HepG2 (cell line): ENCODE measurements at regions not wholly inside any gene's neighbourhood (a gene's known extent, or its start where the extent isn't known, plus 50 kb on each side); places are given as distances from the start of the nearest gene placed in this dataset.

ENCODE experiments used
- ATAC-seq: fragments of 200-7000 bp; cut with Tn5 transposase; 3 replicates; pipeline ENCODE4 v1.9.1; 2020; ENCODE audit warnings: mild to moderate bottlenecking, moderate library complexity
- BruUV-seq: library from RNA; stranded (reverse); fragments of 400-500 nt; replicated peaks from 2 replicates; lab custom pipeline; 2021; lab: Mats Ljungman, UMichigan
- CTCF ChIA-PET: fragments of 300-600 bp; formaldehyde crosslinking; extraction: SDS; loops from one replicate; lab custom pipeline; 2021; ENCODE audit warnings: low total read pairs, inconsistent platforms, low intra/inter-chr PET ratio; lab: Yijun Ruan, JAX
- POLR2A ChIA-PET: fragments of 350-600 bp; sonication (Branson Sonifier 250); formaldehyde crosslinking; loops from one replicate; lab custom pipeline; 2020; ENCODE audit warnings: antibody characterized with exemption, inconsistent platforms; lab: Yijun Ruan, JAX
- DNase-seq: peaks from one replicate; pipeline ENCODE4 v3.0.0-alpha.2; 2015; ENCODE audit warnings: low spot score
- FAIRE-seq: peaks from 3 replicates; lab custom pipeline; 2011; peaks lifted over from hg19 to GRCh38; lab: Jason Lieb, UNC
- H2AFZ ChIP-seq: one replicate; pipeline ENCODE4 v1.6.1; 2011; ENCODE audit warnings: low read length, inconsistent platforms
- H3K27ac ChIP-seq: fragments of 300-600 bp; 3 replicates; pipeline ENCODE4 v1.8.0; 2011; ENCODE audit warnings: mixed run types, mild to moderate bottlenecking, mixed read lengths, low read length, inconsistent platforms; ENCODE audit not compliant: insufficient read depth; ENCODE audit errors: extremely low read length
- H3K27me3 ChIP-seq, 2 experiments: fragments of 200-600 bp in 1 of 2; 2 replicates in 1 of 2; 3 replicates in 1 of 2; pipeline versions ENCODE4 v1.6.0 to v1.8.0; 2011; ENCODE audit warnings: low read length in 2 of 2, mild to moderate bottlenecking in 2 of 2, moderate library complexity in 2 of 2, inconsistent platforms in 1 of 2; ENCODE audit not compliant: insufficient read depth in 2 of 2, control insufficient read depth in 1 of 2
- H3K36me3 ChIP-seq, 2 experiments: fragments of 200-600 bp in 1 of 2; replicated peaks in 1 of 2; 2 replicates in 1 of 2; 3 replicates in 1 of 2; pipeline versions ENCODE4 v1.5.1 to v1.8.0; 2011; ENCODE audit warnings: low read length in 2 of 2, inconsistent platforms in 1 of 2; ENCODE audit not compliant: insufficient read depth in 2 of 2, control insufficient read depth in 1 of 2
- H3K4me1 ChIP-seq: 2 replicates; pipeline ENCODE4 v1.5.1; 2012; ENCODE audit warnings: low read length, inconsistent platforms; ENCODE audit not compliant: insufficient read depth
- H3K4me2 ChIP-seq: 2 replicates; pipeline ENCODE4 v1.6.0; 2011; ENCODE audit warnings: low read depth, low read length, inconsistent platforms
- H3K4me3 ChIP-seq, 3 experiments: fragments of 200-600 bp in 1 of 3; sonication (generic), shearing (Covaris generic) in 1 of 3; replicated peaks in 1 of 3; 2 replicates each; pipeline ENCODE4 v1.5.1; 2011 to 2016; ENCODE audit warnings: low read length in 3 of 3, inconsistent platforms in 2 of 3, low read depth in 2 of 3, mild to moderate bottlenecking in 2 of 3, control low read depth in 1 of 3, mixed read lengths in 1 of 3; ENCODE audit not compliant: insufficient read depth in 1 of 3
- H3K79me2 ChIP-seq: one replicate; pipeline ENCODE4 v1.6.1; 2011; ENCODE audit warnings: low read length, inconsistent platforms; ENCODE audit not compliant: insufficient read depth
- H3K9ac ChIP-seq: 2 replicates; pipeline ENCODE4 v1.6.0; 2011; ENCODE audit warnings: mild to moderate bottlenecking, low read depth, low read length, inconsistent platforms; ENCODE audit not compliant: insufficient read depth
- H3K9me3 ChIP-seq: 2 replicates; pipeline ENCODE4 v1.5.1; 2012; ENCODE audit warnings: mild to moderate bottlenecking, low read length
- H4K20me1 ChIP-seq: 2 replicates; pipeline ENCODE4 v1.6.0; 2011; ENCODE audit warnings: inconsistent platforms, mild to moderate bottlenecking, low read length, moderate library complexity; ENCODE audit not compliant: insufficient read depth
- CAMTA2 ChIP-seq: sonication (generic); formaldehyde crosslinking; IDR thresholded peaks from 2 replicates; pipeline ENCODE4 v1.4.0; 2020; ENCODE audit warnings: mild to moderate bottlenecking, missing genetic modification reagents, borderline replicate concordance
- KDM3A ChIP-seq: IDR thresholded peaks from 2 replicates; pipeline ENCODE4 v1.6.1; 2018; ENCODE audit warnings: low read depth, missing compliant biosample characterization
- LCORL ChIP-seq, 2 experiments: fragments of 450-650 bp in 1 of 2; sonication (generic) in 1 of 2; formaldehyde crosslinking in 1 of 2; IDR thresholded peaks; 2 replicates each; pipeline versions ENCODE4 v1.5.0 to v1.6.1; 2017 to 2020; ENCODE audit warnings: antibody characterized with exemption in 1 of 2, missing genetic modification reagents in 1 of 2
- MED8 ChIP-seq: sonication (generic); formaldehyde crosslinking; IDR thresholded peaks from 2 replicates; pipeline ENCODE4 v1.8.1; 2023; ENCODE audit warnings: mild to moderate bottlenecking, missing genetic modification reagents; ENCODE audit not compliant: insufficient replicate concordance
- NR1H2 ChIP-seq: sonication (generic); formaldehyde crosslinking; IDR thresholded peaks from 2 replicates; pipeline ENCODE4 v1.8.1; 2022; ENCODE audit warnings: low read depth, missing genetic modification reagents, borderline replicate concordance
- ZNF12 ChIP-seq: sonication (generic); formaldehyde crosslinking; IDR thresholded peaks from 2 replicates; pipeline ENCODE4 v1.5.0; 2020; ENCODE audit warnings: missing genetic modification reagents
- ZNF205 ChIP-seq: IDR thresholded peaks from 2 replicates; pipeline ENCODE4 v1.6.1; 2018; ENCODE audit warnings: missing biosample characterization, missing genetic modification reagents
- ZNF30 ChIP-seq: sonication (generic); formaldehyde crosslinking; IDR thresholded peaks from 2 replicates; pipeline ENCODE4 v1.5.0; 2020; ENCODE audit warnings: mild to moderate bottlenecking, missing genetic modification reagents
- ZNF34 ChIP-seq: sonication (generic); formaldehyde crosslinking; IDR thresholded peaks from 2 replicates; pipeline ENCODE4 v1.4.0; 2020; ENCODE audit warnings: mild to moderate bottlenecking, missing genetic modification reagents, borderline replicate concordance
- ZNF451 ChIP-seq: sonication (generic); formaldehyde crosslinking; IDR thresholded peaks from 2 replicates; pipeline ENCODE4 v1.5.0; 2020; ENCODE audit warnings: mild to moderate bottlenecking, missing genetic modification reagents
- ZNF589 ChIP-seq: sonication (generic); formaldehyde crosslinking; conservative IDR thresholded peaks from 2 replicates; pipeline ENCODE4 v1.8.0; 2022; ENCODE audit warnings: mild to moderate bottlenecking, moderate library complexity, missing genetic modification reagents
- WGBS: methylation state at CpG from one replicate; pipeline ENCODE4 v1.1.6; 2017; ENCODE audit warnings: low lambda C conversion rate; 5-methylcytosine and 5-hydroxymethylcytosine counted together
- in situ Hi-C: cut with HindIII; loops from 2 replicates; pipeline ENCODE4 v1.10.0; 2017; ENCODE audit warnings: low pct_unique_long_range_greater_than_20kb; ENCODE audit not compliant: extremely low pct_ligation_motif_present
- intact Hi-C: fragments of 100-400 bp; cut with micrococcal nuclease; formaldehyde crosslinking; loops from one replicate; pipeline ENCODE4 v1.10.0; 2022; ENCODE audit not compliant: unreplicated experiment
- TF ChIP-seq, protein P1 (sequence below): sonication (generic); formaldehyde crosslinking; IDR thresholded peaks from 2 replicates; pipeline ENCODE4 v1.4.0; 2020; ENCODE audit warnings: mild to moderate bottlenecking, missing genetic modification reagents
- TF ChIP-seq, protein P2 (sequence below): sonication (generic); formaldehyde crosslinking; IDR thresholded peaks from 2 replicates; pipeline ENCODE4 v1.8.0; 2022; ENCODE audit warnings: missing genetic modification reagents, mild to moderate bottlenecking, inconsistent platforms, borderline replicate concordance

DNA sequence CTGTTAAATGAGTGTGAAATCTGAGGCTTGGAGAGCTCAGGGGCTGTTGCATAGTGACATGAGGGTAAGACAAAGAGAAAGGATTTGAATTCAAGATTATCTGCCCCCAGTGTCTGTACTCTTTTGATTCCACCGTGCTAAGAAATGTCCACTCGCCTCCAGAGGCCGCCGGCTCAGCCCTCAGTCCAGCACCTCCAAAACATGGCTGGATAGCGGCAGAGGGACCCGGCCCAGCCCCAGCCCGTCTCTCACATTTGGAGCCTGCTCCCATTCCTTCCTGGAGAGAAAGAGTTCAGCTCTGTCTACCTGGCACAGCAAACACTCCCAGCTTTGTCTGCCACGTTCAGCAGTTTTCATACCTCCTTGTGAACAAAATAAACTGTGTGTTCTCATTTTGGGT lies 84.8 kb upstream of the IQSEC1 start:
- Histone ChIP-seq H3K4me3 (no peak overlapping the region), H4K20me1 (no peaks in the 10 kb centered on the region), H3K27me3 (no peaks in the 10 kb centered on the region), H3K4me2 (no peak overlapping the region), H3K36me3 (peaks cover 4 to 23% of the 10 kb centered on the region in 2 experiments; a peak in 2 of 5 replicates), H3K9me3 (peaks cover 7% of the 10 kb centered on the region; the same call in 1 of the 2 replicates), H3K79me2 (no peaks in the 10 kb centered on the region), H3K9ac (no peak overlapping the region), H3K27ac (no peak overlapping the region), H2AFZ (no peak overlapping the region), H3K4me1 (peaks cover 20% of the 10 kb centered on the region)
- ChIA-PET CTCF (no interaction called here), POLR2A (no interaction called here)
- in situ Hi-C loops (no loop called here), intact Hi-C loops (no loop called here)
- no TSS peak for BruUV-seq
- FAIRE-seq = no peak
- TF ChIP-seq ZNF30 (CRISPR knock-in tag) = no peak
- TF ChIP-seq CAMTA2 (CRISPR knock-in tag) = no peak
- no peak for TF ChIP-seq ZNF589 (CRISPR knock-in tag)
- no peak for TF ChIP-seq ZNF12 (CRISPR knock-in tag)
- TF ChIP-seq, protein P1, sequence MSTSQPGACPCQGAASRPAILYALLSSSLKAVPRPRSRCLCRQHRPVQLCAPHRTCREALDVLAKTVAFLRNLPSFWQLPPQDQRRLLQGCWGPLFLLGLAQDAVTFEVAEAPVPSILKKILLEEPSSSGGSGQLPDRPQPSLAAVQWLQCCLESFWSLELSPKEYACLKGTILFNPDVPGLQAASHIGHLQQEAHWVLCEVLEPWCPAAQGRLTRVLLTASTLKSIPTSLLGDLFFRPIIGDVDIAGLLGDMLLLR (CRISPR knock-in tag) = no peak
- TF ChIP-seq, protein P2, sequence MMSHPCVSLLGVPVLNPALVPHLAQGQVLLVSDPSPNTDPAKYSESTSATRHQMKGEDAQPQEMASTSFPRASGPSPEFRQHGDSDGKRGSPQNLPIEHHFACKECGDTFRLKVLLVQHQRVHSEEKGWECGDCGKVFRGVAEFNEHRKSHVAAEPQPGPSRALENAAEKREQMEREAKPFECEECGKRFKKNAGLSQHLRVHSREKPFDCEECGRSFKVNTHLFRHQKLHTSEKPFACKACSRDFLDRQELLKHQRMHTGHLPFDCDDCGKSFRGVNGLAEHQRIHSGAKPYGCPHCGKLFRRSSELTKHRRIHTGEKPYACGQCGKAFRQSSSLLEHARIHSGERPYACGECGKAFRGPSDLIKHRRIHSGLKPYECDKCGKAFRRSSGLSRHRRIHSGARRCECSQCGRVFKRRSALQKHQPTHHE (CRISPR knock-in tag) = no peak
- TF ChIP-seq LCORL (IDR thresholded peaks at IDR 0.05) = no peak
- TF ChIP-seq LCORL (CRISPR knock-in tag; IDR thresholded peaks at IDR 0.05) = no peak
- TF ChIP-seq KDM3A (CRISPR knock-in tag) = no peak
- no peak for TF ChIP-seq ZNF451 (CRISPR knock-in tag)
- TF ChIP-seq ZNF34 = no peak
- TF ChIP-seq ZNF205 = no peak
- TF ChIP-seq NR1H2 (CRISPR knock-in tag) = no peak
- TF ChIP-seq MED8 (CRISPR knock-in tag) = no peak
- ATAC-seq = no peak
- DNase-seq = no peak
- 87% methylated on average over 8 of the region's 8 CpGs for WGBS
